ENCODE measurements at regions not wholly inside any gene's neighbourhood (a gene's known extent, or its start where the extent isn't known, plus 50 kb on each side); places are given as distances from the start of the nearest gene placed in this dataset.
A peak's percentile ranks its signal among the peaks of the same experiment; 100 is the strongest.
"Not testable (repeated sequence)": the region's sequence is repeated elsewhere in the genome, so short reads cannot be mapped to it uniquely, and the experiment has no call there.

DNA sequence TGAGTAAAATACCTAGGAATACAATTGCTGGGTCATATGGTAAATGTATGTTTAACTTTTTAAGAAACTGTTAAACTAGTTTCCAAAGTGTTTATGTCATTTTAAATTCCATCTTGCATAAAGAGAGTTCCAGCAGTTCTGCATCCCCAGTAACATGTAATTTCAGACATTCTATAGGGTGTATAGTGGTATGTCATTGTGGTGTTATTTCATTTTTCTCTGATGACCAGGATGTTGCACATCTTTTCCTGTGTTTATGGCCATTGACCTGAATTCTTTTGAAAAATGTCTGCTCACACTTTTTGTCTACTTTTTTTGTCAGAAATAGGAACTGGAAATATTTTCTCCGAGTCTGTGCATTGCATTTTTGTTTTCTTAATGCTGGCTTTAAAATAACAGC is 128.9 kb downstream of the TMEM200A start:
- no peak for DNase-seq

DNA sequence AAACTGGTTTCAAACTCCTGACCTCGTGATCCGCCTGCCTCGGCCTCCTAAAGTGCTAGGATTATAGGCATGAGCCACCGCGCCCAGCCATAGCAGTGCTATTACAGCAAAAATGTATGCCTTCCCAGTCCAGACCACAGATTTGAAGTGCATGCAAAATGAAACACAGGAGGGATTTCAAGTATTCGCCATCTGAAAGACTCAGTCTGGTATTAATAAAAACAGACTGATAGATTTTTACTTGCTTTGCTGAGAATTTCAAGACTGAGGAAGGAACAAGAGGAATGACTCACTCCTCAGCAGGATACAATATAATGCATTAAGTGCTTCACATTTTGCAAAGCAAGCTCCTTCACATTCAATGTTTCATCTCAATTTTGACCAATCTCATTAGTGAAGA is 134.9 kb downstream of the TMEM200A start:
- no peak for DNase-seq

- no peak for DNase-seq
Measured at GRCh38 chr6:130503146-130503545, 137.3 kb downstream of the TMEM200A start.

DNA sequence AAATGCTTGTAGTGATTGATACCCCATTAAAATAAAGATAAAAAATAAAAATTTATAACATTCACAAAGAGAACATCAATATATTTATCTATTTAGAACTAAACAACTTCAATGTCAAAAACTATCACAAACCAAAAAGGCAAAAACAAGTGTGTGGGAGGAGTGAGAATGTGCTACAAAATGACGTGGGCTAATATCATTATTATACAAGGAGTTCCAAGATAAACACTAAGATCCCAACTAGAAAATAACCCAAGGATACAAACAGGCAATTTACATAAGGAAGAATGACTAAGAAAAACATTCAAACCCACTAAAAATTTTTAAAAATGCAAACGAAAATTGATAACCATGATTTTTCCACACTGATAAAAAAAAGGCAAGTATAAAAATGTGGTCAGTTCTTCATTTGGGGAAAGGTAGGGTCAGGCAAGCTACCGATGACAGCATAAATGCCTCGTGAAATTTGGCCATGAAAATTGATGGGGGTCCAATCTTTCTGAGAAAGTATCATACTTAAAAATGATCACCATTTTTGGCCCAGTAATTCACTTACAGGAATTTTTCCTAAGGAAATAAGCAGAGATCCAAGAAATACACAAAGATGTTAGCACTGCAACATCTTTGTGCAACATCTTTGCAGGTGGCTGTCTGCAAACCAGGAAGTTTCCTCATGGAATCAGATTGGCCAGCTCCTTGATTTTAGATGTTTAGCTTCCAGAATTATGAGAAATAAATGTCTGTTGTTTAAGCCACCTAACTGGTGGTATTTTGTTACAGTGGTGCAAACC is 140.2 kb downstream of the TMEM200A start:
- DNase-seq = no peak

DNA sequence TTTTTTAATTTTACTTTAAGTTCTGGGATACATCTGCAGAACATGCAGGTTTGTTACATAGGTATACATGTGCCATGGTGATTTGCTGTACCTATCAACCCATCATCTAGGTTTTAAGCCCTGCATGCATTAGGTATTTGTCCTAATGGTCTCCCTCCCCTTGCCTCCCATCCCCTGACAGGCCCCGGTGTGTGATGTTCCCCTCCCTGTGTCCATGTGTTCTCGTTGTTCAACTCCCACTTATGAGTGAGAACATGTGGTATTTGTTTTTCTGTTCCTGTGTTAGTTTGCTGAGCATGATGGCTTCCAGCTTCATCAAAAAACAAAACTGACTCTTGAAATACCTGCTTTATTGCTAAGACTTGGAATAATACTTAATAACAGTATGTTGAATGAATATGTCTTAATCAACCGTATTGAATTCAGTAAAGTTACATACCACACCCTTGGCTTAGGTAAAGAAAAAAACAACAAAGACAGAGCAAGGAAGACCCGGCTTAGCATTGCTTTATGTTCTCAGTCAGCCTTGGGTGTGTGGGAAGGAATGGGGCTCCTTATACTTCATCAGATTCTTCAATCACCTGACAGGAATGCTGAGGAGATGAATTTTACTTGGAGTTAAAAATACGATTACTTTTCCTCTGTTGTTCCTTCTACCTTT is 141.3 kb downstream of the TMEM200A start:
- DNase-seq = not testable (repeated sequence)

- DNase-seq = no peak
Measured at GRCh38 chr6:130507666-130508028, 141.8 kb downstream of the TMEM200A start.

DNA sequence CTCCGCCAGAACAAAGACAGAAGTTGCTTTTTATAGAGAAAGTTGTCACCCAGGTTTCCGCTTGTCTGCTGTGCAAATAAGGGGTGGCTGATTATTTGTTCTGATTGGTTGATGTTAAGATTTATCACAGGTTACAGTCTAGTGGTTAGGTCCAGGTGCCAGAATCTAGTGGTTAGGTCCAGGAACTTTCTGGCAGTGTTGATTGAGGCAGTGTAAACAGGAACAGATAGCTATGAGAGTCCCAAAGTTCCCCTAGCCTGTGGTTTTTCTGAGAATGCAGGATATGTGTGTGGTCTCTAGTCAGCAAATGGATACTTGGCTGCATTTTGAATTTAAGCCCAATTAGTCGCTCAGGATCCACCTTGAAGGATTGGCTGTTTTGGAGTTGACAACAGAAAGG is 148.0 kb downstream of the TMEM200A start:
- DNase-seq = peak; percentile 30

DNA sequence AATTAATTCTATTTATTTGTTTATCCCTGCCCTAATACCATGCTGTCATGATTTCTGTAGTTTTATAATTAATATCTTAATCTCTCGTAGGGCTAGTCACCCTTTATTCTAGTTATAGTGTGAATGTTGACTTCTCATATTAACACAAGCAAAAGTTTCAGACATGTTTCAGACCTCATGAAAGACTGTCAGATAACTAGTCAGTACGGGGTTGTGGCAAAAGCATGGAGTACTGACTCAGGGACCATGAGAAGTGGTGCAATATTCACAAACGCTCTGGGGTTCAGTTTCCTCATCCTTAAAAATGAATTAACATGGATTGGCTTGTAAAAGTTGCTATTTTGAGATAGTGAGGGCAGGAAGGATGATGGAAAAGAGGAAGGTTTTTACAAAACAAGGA is 148.9 kb downstream of the TMEM200A start:
- DNase-seq = no peak

DNA sequence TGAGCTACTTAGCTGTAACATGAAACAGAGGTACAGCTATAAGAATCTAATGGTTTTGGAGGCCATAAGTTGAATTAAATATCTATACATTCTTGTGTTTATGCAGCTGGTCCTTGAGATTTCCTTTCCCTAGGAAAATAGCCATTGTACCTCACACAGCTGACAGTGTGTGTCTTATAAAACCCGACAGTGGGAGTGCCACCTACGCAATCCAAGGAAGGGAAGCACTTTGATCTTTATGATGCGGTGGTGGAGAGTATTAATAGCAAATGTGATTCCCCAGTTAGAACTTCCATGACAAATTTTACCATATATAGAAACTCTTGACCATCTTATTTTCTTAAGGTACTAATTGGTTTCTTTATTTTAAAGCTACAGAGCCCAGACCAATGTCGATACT is 149.5 kb downstream of the TMEM200A start:
- no peak for DNase-seq

DNA sequence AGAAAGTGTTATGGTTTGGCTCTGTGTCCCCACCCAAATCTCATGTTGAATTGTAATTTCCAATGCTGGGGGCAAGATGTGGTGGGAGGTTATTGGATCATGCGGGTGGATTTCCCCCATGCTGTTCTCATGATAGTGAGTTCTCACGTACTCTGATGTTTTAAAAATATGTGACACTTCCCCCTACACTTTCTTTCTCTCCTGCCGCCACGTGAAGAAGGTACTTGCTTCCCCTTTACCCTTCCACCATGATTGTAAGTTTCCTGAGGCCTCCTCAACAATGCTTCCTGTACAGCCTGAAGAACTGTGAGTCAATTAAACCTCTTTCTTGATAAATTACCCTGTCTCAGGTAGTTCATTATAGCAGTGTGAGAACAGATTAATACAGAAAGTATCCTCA is 150.8 kb downstream of the TMEM200A start:
- no peak for DNase-seq

- DNase-seq = peak; percentile 12
Measured at GRCh38 chr6:130517444-130517931, 151.7 kb downstream of the TMEM200A start.

DNA sequence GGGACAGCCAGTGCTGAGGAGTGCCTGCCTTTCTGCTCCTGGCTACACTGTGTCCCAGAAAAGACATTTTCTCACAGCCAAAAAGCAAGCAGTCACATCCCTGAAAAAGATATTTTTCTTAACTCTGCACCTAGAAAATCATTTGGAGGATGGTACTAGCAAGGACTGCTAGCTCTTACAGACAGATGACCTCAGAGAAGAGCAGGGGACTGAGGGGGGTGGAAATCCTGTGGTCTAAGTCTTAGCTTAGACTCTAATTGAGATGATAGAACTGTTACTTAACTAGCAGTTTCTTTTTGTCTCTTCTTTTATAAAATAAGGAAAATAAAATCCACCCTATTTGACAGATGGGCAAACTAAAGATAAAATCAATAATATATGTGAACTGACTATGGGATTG is 152.8 kb downstream of the TMEM200A start:
- no peak for DNase-seq

DNA sequence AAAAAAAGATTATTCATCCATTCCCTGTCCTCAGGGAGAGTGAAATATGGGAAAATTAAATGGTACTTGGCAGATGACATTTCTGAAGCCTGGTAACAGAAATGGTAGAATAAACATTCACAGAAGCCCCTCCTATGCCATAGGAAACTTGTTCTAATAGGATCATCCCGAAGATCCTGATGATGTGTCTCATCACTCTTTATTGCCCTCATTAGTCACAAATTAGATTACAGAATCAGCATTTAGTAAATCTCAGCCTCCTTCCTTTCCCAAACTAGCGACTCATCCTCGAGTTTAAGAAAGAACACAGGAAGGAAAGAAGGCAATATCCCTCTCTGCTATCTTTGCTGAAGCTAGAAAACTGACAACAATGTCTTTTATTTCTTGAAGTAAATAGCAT is 154.4 kb downstream of the TMEM200A start:
- DNase-seq = no peak

DNA sequence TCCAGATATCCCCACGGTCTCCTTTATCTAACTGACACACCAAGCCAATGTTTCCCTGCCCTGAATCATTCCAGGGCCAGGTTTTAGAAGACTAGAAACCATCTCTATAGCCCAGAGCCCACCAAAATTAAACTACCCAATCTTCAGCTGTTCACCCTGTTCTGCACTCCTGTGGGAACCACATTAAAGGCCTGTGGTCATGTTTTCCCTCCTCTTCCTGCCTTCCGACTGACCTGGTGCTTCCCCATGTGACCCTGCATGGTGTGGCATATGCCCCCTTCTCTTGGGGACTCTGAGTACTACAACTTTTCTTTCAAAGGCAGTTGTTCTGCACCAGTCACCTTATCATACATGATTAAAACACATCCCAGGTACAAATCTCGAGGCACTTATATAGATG is 155.0 kb downstream of the TMEM200A start:
- no peak for DNase-seq

DNA sequence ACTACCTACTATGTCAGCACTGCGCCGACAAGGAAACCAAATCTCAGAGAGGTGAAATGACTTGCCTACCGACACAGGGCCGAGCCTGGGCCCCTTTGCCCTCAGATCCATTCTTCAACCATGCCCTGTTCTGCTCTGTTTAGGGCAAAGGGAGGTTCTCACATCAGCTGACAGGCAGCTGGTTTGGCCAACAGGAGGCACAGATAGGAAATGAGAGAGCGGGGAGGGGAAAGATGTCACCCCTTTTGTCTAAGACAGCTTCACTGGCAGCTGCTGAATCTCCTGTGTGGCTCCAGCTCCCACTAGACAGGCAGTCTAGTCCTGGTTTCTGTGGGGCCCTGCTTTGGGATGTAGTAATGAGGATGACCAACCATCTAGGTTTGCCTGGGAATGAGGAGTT is 158.7 kb downstream of the TMEM200A start:
- peak; percentile 14 for DNase-seq

DNA sequence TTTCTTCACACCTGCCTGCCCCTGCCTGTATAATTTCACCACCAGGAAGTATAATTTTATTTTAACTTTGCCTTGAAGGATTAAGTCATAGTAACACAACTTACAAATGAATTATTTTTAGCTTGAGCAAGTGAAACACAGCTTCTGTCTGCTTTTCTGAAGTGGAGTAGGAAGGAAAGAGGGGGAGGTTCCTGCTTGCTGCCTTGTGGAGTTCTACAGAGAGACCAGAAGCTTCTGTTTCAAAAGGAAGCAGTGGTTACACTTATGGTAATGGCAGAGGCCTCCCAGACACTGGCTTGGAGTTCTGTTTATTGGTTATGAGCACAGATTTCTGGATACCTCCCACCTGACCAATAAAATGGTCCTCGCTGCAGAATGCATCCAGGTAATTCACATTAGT is 159.6 kb downstream of the TMEM200A start:
- DNase-seq = peak; percentile 23

DNA sequence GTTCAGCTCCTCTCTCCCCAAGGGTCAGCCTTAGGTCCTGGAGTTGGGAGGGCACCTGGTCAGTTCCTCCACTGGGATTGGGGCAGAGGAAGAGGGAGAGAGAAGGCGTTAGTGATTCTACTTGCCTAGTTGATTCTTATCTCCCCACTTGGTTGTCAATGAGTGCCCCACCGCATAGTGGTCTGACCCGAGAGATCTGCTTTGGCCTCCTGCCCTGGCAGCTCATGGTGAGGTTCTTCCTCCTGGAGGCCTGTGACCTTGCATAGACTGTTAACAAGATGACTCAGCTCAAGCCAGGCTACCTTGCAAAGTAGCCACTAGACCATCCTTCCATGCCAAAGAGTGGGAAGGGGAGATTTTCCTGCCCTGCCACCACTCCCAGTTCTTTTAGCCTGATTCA is 160.6 kb downstream of the TMEM200A start:
- DNase-seq = no peak

GRCh38 chr6:130527173-130527572 is 161.4 kb downstream of the TMEM200A start:
- no peak for DNase-seq

- DNase-seq = no peak
Measured at GRCh38 chr6:130529569-130530149, 163.8 kb downstream of the TMEM200A start.

- no peak for DNase-seq
Measured at GRCh38 chr6:130534627-130535026, 168.8 kb downstream of the TMEM200A start.

DNA sequence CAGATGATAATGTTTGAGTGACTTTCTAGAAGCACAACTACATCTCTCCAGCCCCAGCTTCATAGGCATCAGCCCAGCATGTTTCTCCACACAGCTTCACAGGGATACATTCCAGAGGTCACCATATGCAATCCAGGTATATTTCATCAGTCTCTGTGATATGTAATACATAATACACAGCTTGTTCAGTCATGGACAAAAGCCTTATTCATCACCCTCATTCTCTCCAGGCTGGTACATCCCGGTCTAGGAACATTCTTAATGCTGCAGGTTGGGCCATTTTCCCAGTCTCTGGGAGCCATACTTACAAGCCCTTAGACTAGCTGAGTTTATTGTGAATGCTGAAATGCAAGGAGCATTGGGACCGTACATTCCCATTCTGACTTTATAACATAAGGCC is 169.4 kb downstream of the TMEM200A start:
- no peak for DNase-seq

DNA sequence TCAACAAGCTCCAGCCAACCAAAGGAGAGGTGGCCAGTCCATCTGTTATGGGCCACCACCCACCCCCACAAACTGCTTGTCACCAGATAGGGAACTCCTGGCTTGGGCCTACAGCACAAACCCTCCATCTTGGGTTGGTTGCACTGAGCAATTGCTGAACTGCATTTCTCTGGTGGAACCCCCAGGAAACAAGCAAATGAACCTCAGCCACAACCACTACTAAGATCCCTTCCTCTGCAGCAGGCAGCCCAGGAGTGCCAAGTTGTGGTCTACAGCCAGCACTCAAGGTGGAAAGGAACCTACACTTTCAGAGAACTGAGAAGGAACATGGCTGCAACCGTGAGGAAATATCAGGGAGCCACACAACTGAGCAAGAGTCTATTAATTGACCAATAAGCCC is 171.6 kb downstream of the TMEM200A start:
- no peak for DNase-seq

GRCh38 chr6:130547723-130548122 is 181.9 kb downstream of the TMEM200A start:
- DNase-seq = no peak

DNA sequence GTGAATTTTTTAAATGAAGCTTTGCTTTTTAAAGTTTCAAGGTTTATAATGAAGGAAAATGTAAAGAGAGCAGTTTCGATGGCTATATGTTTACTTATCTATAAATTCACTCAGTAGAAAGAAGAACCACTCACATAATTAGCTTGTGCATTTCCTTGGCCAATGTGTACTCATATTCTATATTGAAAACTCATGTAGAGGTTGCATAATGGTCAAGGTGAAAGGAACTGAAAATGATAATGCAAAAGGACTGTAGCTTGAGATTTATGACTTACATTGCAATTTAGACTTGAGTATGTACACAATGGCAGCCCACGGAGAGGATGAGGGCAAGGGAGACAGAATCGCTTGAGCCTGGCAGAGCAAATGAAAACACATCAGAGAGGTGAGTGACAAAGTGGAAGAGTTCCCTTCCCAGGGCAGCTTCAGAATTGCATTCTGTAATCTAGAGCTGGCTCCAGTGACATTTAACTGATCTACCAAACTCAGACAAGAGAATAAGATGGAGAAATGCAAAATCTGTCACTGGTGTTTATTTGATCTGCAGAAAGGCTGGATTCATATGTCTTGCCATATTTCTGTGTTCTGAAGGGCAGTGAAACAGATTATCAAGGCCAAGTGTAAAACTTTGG is 191.8 kb downstream of the TMEM200A start:
- no peak for DNase-seq
